ENCODE measurements at regions not wholly inside any gene's neighbourhood (a gene's known extent, or its start where the extent isn't known, plus 50 kb on each side); places are given as distances from the start of the nearest gene placed in this dataset.

DNA sequence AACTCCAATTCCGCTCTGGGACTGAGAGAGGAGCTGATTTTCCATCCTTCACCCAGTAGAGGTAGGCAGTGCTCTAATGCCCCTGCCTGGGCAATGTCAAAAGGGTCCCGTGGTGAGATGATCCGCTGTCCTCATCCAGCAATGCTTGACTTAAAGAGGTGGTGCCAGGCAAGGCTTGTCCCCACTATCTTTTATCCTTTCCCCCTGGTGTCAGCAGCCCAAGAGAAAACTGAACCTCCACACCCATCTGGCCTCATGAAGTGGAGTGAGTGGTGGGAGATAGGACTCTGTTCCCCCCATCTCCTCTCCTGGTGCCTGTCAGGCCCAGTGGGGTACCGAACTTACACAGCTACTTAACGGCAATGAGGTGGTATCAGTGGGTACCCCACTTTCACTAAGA lies 107.1 kb downstream of the ABHD5 start:
- TF ChIP-seq EZH2 (IDR thresholded peaks at IDR 0.05; ENCODE audit: insufficient read depth, poor library complexity, severe bottlenecking) (no peak), EZH2phosphoT487 (IDR thresholded peaks at IDR 0.05; ENCODE audit: insufficient read depth, low read depth) (no peak)

Measured in GM23248 (cell line).